Right lobe of liver (tissue), 4 donors: ENCODE measurements at regions not wholly inside any gene's neighbourhood (a gene's known extent, or its start where the extent isn't known, plus 50 kb on each side); places are given as distances from the start of the nearest gene placed in this dataset.

Experiments
- POLR2A ChIP-seq: fragments of 450-650 bp; IDR thresholded peaks from one replicate; pipeline ENCODE4 v1.6.1; 2017; ENCODE audit warnings: antibody characterized with exemption, mild to moderate bottlenecking
- TF ChIP-seq, protein P1 (sequence below), 4 donors: fragments of 200-600 bp in 3 of 4; fragments of 450-650 bp in 1 of 4; IDR thresholded peaks; one replicate each; pipeline versions ENCODE4 v1.5.1 to v1.8.0; 2016 to 2022; ENCODE audit warnings: antibody characterized with exemption in 4 of 4, mild to moderate bottlenecking in 2 of 4
- donor health status: DM: no; HTN: no; CAD: no.
- donor health status: DM: no; HTN: no; CAD: no.
- donor health status: DM: no; HTN: yes; CAD: no.

DNA sequence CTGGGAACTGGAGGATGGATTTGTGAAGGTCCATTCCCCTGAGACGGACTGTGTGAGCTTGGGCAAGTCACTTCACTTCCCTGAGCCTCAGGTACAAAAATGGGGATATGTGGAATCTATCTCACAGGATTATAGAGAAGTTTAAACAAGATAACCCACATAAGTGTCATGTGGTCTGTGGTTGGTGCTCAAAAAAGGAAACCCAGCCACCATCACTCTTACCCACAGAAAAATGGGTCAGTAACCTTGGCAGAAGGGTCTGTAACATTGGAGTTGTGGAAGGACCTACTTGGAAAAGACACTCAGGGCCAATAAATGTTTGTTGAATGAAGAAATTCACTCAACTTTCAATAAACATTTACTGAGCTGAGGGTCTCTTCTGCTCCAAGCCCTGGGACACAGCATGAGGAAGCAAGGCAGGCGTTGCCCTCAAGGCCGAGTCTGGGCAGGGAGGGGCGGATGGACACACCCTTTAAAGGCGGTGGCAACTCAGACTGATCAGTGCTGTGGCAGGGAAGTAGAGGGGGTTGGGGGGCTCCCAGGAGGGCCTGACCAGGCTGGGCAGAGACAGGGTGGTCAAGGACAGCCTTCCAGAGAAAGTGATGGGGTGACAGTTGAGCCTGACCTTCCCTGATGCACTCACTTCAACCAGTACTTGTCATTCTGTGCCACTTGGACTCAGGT is 66.7 kb upstream of the ACOT11 start:
- TF ChIP-seq, protein P1, sequence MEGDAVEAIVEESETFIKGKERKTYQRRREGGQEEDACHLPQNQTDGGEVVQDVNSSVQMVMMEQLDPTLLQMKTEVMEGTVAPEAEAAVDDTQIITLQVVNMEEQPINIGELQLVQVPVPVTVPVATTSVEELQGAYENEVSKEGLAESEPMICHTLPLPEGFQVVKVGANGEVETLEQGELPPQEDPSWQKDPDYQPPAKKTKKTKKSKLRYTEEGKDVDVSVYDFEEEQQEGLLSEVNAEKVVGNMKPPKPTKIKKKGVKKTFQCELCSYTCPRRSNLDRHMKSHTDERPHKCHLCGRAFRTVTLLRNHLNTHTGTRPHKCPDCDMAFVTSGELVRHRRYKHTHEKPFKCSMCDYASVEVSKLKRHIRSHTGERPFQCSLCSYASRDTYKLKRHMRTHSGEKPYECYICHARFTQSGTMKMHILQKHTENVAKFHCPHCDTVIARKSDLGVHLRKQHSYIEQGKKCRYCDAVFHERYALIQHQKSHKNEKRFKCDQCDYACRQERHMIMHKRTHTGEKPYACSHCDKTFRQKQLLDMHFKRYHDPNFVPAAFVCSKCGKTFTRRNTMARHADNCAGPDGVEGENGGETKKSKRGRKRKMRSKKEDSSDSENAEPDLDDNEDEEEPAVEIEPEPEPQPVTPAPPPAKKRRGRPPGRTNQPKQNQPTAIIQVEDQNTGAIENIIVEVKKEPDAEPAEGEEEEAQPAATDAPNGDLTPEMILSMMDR (IDR thresholded peaks at IDR 0.05) = no peak
- no peak for TF ChIP-seq POLR2A
